Myocyte (in vitro differentiated cells): ENCODE measurements at regions not wholly inside any gene's neighbourhood (a gene's known extent, or its start where the extent isn't known, plus 50 kb on each side); places are given as distances from the start of the nearest gene placed in this dataset.
"Not testable (repeated sequence)": the region's sequence is repeated elsewhere in the genome, so short reads cannot be mapped to it uniquely, and the experiment has no call there.

Source experiments
- DNase-seq: peaks from one replicate; pipeline ENCODE4 v3.0.0-alpha.2; 2012; ENCODE audit warnings: low read depth

- no peak for DNase-seq
These were observed 469.6 kb downstream of the GADD45G start for GRCh38 chr9:90074316-90074962.

DNA sequence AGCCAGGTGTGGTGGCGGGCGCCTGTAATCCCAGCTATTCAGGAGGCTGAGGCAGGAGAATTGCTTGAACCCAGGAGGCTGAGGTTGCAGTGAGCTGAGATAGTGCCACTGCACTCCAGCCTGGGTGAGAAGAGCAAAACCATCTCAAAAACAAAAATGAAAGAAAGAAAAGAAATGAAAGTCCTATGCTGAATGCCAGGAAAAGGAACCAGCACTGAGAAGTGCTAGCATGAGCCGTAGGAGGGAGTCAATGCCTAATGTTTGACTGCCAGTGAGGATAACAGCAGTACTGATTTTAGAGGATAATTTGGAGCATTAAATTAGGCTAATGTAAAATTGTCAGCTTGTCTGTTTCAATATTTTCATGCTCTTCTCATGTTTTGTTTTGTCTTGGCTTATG lies 472.8 kb downstream of the GADD45G start:
- not testable (repeated sequence) for DNase-seq

GRCh38 chr9:90078988-90079421 lies 474.2 kb downstream of the GADD45G start:
- no peak for DNase-seq

DNA sequence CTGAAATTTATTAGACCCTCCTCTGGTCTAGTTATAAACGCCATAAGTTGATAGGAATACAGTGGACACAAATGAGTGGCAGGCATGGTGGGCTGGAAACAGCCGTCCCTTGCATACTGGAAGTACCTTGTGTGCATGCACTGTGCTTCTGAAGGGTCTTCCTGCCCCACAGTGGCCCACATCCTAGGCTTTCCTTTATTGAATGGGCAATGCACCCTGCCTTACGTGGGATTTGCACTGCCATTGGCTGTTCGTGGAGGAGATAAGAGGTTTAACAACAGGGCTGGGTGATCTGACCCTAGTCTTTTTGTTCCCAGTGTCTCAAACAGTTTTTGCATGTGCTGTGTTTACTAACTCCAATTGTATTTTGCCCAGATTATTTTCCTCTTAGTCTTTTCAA lies 480.8 kb downstream of the GADD45G start:
- DNase-seq, result no peak

GRCh38 chr9:90086101-90086511 lies 481.3 kb downstream of the GADD45G start:
- no peak for DNase-seq

DNA sequence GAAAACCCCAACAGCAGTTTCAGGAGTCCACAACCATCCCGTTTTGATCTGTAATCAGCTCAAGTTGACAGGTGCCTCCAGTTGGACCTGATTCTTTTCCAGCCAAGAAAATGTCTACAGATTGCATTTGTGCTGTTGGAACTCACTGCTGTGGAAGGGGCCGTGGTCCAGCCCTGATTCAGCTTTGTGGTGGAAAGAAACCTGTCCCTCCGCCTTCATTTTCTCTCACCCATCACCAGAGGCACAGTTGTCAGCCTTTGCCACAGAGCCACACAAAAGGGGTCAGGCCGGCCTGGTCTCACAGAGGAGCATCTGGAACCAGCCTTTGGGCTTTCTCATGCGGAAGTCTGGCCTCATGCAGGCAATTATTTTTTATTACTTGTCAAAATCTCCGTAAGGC lies 483.6 kb downstream of the GADD45G start:
- DNase-seq, result peak; percentile 95

- DNase-seq, result no peak
These were observed 484.0 kb downstream of the GADD45G start for GRCh38 chr9:90088856-90089255.

DNA sequence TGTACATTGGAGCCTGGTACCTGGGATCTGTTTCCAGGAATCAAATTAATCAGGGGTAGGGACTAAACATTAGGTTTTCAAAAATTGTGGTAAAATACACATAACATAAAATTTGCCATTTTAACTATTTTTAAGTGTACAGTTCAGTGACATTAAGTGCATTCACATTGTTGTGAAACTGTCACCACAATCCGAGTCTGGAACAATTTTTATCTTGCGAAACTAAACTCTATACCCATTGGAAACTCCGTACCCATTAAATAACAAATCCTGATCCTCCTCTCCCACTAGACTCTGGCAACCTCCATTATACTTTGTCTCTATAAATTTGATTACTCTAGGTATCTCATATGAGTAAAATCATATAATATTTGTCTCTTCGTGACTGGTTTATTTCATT lies 486.2 kb downstream of the GADD45G start:
- no peak for DNase-seq

GRCh38 chr9:90092508-90092907 lies 487.7 kb downstream of the GADD45G start:
- no peak for DNase-seq

DNA sequence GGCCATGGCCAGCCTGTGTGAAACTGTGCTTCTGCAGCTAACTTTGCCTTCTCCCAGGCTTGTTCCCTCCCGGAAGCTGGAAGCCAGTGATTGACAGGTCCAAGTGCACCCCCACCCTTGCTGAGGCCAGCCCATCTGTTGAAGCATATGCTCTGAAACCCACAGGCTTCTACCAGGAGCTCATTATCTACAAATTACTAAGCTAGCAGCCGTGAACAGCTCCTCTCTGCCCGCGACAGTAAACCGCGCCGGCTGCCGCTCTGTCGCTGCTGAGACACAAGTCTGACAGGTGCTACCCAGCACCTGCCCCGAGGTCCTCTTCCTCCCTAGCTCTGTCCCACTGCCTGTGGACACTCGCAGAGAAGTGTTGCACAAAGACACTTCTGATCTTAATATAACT lies 490.9 kb downstream of the GADD45G start:
- DNase-seq, result peak; percentile 97

GRCh38 chr9:90097237-90097636 lies 492.4 kb downstream of the GADD45G start:
- no peak for DNase-seq

- peak; percentile 59 for DNase-seq
These were observed 493.6 kb downstream of the GADD45G start for GRCh38 chr9:90098408-90098807.

DNA sequence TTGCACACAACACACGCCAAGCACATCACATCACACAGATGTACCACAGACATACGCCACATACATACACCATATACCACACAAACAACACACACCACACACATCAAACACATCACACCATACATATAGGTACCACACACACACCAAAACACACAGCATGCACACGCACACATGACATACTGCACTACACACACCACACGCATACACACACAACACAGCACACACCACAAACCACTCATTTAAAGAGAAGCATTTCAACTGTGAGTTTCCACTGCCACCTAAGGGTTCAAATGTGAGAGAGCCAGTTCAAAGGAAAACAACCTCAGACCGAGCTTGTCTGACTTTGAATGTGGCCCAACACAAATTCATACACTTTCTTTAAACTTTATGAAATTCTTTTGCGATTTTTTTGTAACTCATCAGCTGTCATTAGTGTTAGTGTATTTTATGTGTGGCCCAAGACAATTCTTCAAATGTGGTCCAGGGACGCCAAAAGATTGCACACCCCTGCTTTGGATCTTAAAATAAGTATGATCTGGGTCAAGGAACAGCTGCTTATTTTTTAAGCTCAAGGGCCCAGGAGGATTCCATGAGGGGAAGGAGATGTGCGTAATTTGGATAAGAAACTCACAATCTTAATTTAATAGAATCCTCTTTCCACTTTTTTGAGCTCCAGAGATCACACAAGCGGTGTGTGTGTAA lies 494.6 kb downstream of the GADD45G start:
- DNase-seq, result peak; percentile 82

- peak; percentile 64 for DNase-seq
These were observed 495.2 kb downstream of the GADD45G start for GRCh38 chr9:90100014-90100413.

- peak; percentile 77 for DNase-seq
These were observed 497.6 kb downstream of the GADD45G start for GRCh38 chr9:90102292-90102901.

DNA sequence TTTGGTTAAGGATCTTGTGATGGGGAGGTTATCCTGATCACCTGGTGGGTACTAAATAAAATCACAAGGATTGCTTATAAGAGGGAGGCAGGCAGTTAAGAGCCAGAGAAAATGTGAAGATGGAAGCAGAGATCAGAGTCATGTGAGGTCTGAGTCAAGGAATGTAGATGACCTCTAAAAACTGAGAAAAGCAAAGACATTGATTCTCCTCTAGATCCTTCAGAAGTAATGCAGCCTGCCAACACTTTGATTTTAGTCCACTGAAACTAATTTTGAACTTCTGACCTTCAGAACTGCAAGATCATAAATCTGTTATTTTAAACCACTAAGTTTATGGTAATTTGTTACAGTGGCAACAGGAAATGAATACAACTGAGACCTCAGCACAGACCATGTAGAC lies 499.0 kb downstream of the GADD45G start:
- DNase-seq, result no peak

DNA sequence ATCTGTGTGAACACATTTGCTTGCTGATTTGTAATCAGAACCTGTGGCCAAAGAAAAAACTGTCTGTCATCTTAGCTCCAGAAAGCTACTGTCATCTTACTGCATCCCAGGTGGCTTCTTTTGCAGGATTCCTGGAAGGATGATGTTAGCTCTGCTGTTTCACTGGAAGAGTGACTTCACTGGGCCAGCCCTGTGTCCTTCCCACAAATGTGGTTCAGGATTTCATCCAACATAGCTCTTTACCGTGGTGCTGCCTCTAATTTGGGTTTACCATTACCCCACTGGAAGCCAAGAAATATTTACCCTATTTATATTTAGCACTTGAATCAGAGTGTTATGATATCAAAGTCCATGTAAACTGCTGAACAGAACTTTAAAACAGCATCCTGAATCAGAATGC lies 501.0 kb downstream of the GADD45G start:
- peak; percentile 89 for DNase-seq

DNA sequence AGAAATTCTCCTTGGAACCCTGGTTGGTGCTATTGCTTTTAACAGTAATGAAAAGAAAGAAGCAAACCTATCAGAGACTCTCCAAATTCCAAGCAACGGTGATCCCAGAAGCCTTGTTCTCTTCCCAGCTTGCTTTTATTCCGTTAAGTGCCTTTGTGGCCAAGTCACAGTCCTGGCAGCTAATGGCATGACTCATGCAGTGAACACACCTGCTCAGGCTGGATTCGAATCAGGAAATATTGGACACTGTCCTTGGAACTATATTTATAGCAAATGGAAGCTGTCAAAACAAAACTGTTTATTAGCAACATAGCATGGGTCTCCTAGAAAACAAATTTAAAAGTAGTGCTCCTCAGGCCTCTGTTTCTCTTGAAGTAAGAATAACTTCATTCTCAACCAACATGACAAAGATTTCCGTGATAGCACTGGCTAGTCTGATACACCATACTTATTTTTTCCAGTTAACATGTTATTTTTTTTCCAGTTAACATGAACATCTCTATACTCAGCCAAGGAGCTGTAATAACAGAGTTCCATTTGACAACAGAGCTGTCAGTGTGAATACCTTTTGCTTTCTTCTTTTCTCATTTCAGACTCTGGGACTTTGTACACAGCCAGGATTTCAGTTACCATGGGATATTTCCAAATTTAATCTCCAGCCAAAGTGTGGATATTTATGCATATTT lies 502.4 kb downstream of the GADD45G start:
- DNase-seq, result peak; percentile 92

- DNase-seq, result peak; percentile 47
These were observed 503.2 kb downstream of the GADD45G start for GRCh38 chr9:90107726-90108655.

GRCh38 chr9:90112788-90113187 lies 508.0 kb downstream of the GADD45G start:
- no peak for DNase-seq
